Glutamatergic neuron (in vitro differentiated cells): ENCODE measurements at regions not wholly inside any gene's neighbourhood (a gene's known extent, or its start where the extent isn't known, plus 50 kb on each side); places are given as distances from the start of the nearest gene placed in this dataset.

Experiments
- DNase-seq: peaks from one replicate; pipeline ENCODE4 v3.0.0; 2022
- H3K27ac Mint-ChIP-seq: one replicate; pipeline ENCODE4 v1.8.0; 2020; ENCODE audit warnings: mild to moderate bottlenecking, mixed read lengths, inconsistent platforms; ENCODE audit not compliant: unreplicated experiment
- H3K27me3 Mint-ChIP-seq: one replicate; pipeline ENCODE4 v1.8.0; 2020; ENCODE audit warnings: mild to moderate bottlenecking, moderate library complexity, mixed read lengths, inconsistent platforms; ENCODE audit not compliant: unreplicated experiment
- H3K36me3 Mint-ChIP-seq: one replicate; pipeline ENCODE4 v1.8.0; 2020; ENCODE audit warnings: mild to moderate bottlenecking, mixed read lengths, inconsistent platforms; ENCODE audit not compliant: unreplicated experiment
- H3K4me1 Mint-ChIP-seq: one replicate; pipeline ENCODE4 v1.8.0; 2020; ENCODE audit warnings: mild to moderate bottlenecking, low read depth, mixed read lengths, inconsistent platforms; ENCODE audit not compliant: unreplicated experiment
- H3K4me3 Mint-ChIP-seq: one replicate; pipeline ENCODE4 v1.8.0; 2020; ENCODE audit warnings: mild to moderate bottlenecking, mixed read lengths, inconsistent platforms; ENCODE audit not compliant: unreplicated experiment
- H3K9me3 Mint-ChIP-seq: one replicate; pipeline ENCODE4 v1.8.0; 2020; ENCODE audit warnings: mild to moderate bottlenecking, moderate library complexity, mixed read lengths, inconsistent platforms; ENCODE audit not compliant: unreplicated experiment
- CTCF ChIP-seq: fragments of 200-600 bp; sonication (generic); IDR thresholded peaks from one replicate; pipeline ENCODE4 v1.5.0; 2021; ENCODE audit not compliant: partially characterized antibody, unreplicated experiment

- Mint-ChIP-seq H3K27ac (no peak overlapping the region), H3K36me3 (no peaks in the 10 kb centered on the region), H3K9me3 (no peaks in the 10 kb centered on the region), H3K27me3 (peaks cover 3% of the 10 kb centered on the region), H3K4me3 (no peak overlapping the region), H3K4me1 (no peaks in the 10 kb centered on the region)
- TF ChIP-seq CTCF, result no peak
- no peak for DNase-seq
Measured at GRCh38 chr6:113640051-113640450, 217.1 kb upstream of the MARCKS start.

GRCh38 chr6:113642001-113642713 lies 215.0 kb upstream of the MARCKS start:
- H3K4me1 Mint-ChIP-seq, result no peaks in the 10 kb centered on the region
- no peak overlapping the region for H3K27ac Mint-ChIP-seq
- DNase-seq, result no peak
- no peak for TF ChIP-seq CTCF
- no peak overlapping the region for H3K4me3 Mint-ChIP-seq
- no peaks in the 10 kb centered on the region for H3K9me3 Mint-ChIP-seq
- H3K27me3 Mint-ChIP-seq, result peaks cover 3% of the 10 kb centered on the region
- no peaks in the 10 kb centered on the region for H3K36me3 Mint-ChIP-seq

- Mint-ChIP-seq H3K9me3 (no peaks in the 10 kb centered on the region), H3K4me1 (no peaks in the 10 kb centered on the region), H3K27me3 (peaks cover 3% of the 10 kb centered on the region), H3K27ac (no peak overlapping the region), H3K4me3 (no peak overlapping the region), H3K36me3 (no peaks in the 10 kb centered on the region)
- no peak for DNase-seq
- TF ChIP-seq CTCF, result no peak
Measured at GRCh38 chr6:113642714-113643406, 214.3 kb upstream of the MARCKS start.

- no peak overlapping the region for H3K27ac Mint-ChIP-seq
- H3K27me3 Mint-ChIP-seq, result peaks cover 3% of the 10 kb centered on the region
- H3K4me1 Mint-ChIP-seq, result no peaks in the 10 kb centered on the region
Measured at GRCh38 chr6:113643407-113643770, 213.8 kb upstream of the MARCKS start.

More at GRCh38 chr6:113643407-113643770, 213.8 kb upstream of the MARCKS start:
- no peak for TF ChIP-seq CTCF
- Mint-ChIP-seq H3K4me3 (no peak overlapping the region), H3K9me3 (no peaks in the 10 kb centered on the region), H3K36me3 (no peaks in the 10 kb centered on the region)
- DNase-seq, result no peak
